HCT116 (cell line): ENCODE measurements at regions not wholly inside any gene's neighbourhood (a gene's known extent, or its start where the extent isn't known, plus 50 kb on each side); places are given as distances from the start of the nearest gene placed in this dataset.

Experiments used
- CTCF ChIP-seq, 3 experiments: fragments of 200-600 bp in 1 of 3; sonication (generic) in 1 of 3; IDR thresholded peaks in 2 of 3; conservative IDR thresholded peaks in 1 of 3; 2 replicates each; pipeline ENCODE4 v1.5.1; 2012 to 2017; ENCODE audit warnings: low read depth in 2 of 3, low read length in 2 of 3, antibody characterized with exemption in 1 of 3, borderline replicate concordance in 1 of 3, control low read depth in 1 of 3, mild to moderate bottlenecking in 1 of 3, mixed read lengths in 1 of 3, mixed run types in 1 of 3, moderate library complexity in 1 of 3; ENCODE audit not compliant: insufficient read depth in 1 of 3
- EZH2 ChIP-seq: fragments of 200-600 bp; sonication (generic); IDR thresholded peaks from 2 replicates; pipeline ENCODE4 v1.6.1; 2017; ENCODE audit warnings: antibody characterized with exemption, mixed run types
- JUND ChIP-seq: IDR thresholded peaks from 2 replicates; pipeline ENCODE4 v1.6.1; 2012
- POLR2A ChIP-seq: IDR thresholded peaks from 2 replicates; pipeline ENCODE4 v1.7.0; 2011; ENCODE audit warnings: borderline replicate concordance; ENCODE audit not compliant: insufficient read depth, insufficient read length; ENCODE audit errors: extremely low read depth
- POLR2AphosphoS5 ChIP-seq: IDR thresholded peaks from 2 replicates; pipeline ENCODE4 v1.6.1; 2011; ENCODE audit warnings: mild to moderate bottlenecking, low read depth, low read length, moderate library complexity
- RAD21 ChIP-seq: IDR thresholded peaks from 2 replicates; pipeline ENCODE4 v1.6.1; 2012; ENCODE audit warnings: low read depth, mild to moderate bottlenecking
- REST ChIP-seq: IDR thresholded peaks from 2 replicates; pipeline ENCODE4 v1.6.1; 2012; ENCODE audit warnings: low read depth

DNA sequence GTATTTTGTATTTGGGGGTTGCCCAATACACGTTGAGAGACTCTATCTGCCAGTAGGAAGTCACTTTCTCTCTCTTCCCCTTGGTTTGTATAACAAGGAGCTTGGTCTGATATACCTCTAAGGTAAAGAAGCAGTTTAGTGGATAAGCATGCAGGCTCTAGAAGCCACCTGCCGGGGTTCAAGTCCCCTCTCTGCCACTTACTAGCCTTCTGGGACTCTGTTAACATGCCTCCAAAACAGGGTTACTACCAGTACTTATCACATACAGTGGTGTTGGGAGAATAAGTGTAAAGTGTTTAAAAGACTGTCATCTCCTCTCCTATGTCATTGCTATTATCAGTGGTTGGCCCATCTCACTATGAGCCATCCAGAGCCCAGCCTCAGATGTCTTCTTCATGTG is 156.1 kb upstream of the HS3ST3A1 start:
- TF ChIP-seq POLR2AphosphoS5 (no peak), CTCF (IDR thresholded peaks at IDR 0.05 in 2 of 3, conservative IDR thresholded peaks at IDR 0.05 in 1 of 3; ENCODE audit: borderline replicate concordance in 1 of 3, insufficient read depth in 1 of 3, low read depth in 2 of 3, low read length in 2 of 3) (no peak), REST (no peak), POLR2A (no peak), EZH2 (no peak), RAD21 (no peak), JUND (no peak)
